Hematopoietic multipotent progenitor cell (in vitro differentiated cells): ENCODE measurements at regions not wholly inside any gene's neighbourhood (a gene's known extent, or its start where the extent isn't known, plus 50 kb on each side); places are given as distances from the start of the nearest gene placed in this dataset.

ENCODE experiments used
- DNase-seq, 3 donors: peaks; one replicate each; pipeline ENCODE4 v3.0.0-alpha.2; 2011 to 2015; ENCODE audit warnings: low read depth in 2 of 3, low spot score in 2 of 3

DNA sequence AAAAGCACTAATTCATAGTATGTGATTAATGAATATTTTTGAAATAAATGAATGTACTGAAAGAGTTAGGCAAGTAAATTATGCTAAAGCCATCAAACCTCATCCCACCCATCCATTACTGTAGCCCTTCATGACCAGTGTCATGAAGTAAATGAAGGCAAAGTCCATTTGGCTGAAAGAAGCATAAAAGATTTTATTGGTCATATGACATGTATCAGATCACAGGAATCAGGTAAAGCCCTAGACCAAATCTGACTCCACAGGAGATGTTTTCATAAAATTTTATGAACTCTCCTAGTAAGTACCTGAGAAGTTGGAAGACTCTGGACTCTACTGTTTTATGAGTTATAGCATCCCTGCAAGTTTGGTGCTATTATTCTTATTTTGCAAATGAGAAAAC, 213.5 kb downstream of the TMEM114 start:
- DNase-seq = no peak

DNA sequence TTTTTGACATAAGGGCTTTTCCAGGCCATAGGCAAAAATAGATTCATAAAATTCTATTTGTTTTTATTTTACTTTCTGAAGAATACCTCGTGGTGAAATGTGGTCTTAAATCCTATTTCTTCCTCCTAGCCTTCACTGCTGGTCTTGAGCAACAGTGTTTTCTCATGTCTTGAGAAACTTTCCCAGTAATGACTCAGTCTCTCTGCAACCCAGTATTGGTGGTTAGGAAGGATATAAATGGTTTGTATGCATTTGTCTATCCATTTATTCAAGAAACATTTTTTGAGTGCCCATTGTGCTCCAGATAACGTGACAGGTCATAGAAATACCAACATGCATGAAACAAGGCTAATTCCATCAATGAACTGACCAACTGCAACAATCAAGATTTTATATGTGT, 213.9 kb downstream of the TMEM114 start:
- no peak for DNase-seq

DNA sequence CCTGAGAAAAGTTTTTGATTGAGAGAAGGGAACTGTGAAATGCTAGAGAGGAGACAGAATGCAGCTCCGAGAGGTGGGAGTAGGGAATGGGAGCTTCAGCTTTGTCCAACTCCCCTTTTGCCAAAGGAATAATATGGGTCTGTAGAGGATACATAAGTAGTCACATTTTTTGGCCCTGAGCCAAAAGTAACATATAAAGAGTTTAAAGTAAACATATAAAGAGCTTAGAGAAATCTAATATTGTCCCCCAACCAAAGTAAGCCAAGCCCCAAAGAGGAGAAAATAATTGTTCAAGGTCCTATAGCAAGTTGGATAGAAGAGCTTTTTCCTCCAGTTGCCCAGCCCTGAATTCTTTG, 215.1 kb downstream of the TMEM114 start:
- DNase-seq = no peak

DNA sequence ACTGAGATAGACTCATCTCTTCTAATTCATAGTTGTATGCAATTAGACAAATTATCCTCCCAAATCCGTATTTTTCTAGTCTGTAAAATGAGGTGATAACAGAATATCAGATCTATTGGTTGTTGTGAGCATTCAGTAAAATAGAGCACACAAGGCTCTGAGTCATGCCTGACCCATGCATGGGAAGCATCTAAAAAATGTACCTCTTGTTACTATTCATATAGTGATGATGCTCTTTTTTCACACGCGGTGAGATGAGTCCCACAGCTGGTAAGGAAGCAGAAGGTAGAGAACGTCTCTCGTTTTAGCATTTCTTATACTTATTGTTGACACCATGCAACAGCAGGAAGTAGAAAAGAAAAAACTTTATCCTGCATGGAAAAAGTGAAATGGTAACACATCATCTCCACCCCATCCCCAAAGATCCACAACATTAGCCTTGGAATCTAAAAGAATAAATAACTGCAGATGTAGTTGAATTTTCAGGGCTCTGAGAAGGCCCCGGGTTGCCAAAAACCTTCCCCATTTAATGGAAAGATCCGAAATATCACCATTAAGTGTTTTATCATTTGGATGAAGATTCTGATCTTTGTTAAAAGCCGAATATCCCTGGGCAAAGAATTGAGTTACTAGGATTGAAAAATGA, 215.6 kb downstream of the TMEM114 start:
- DNase-seq = no peak

DNA sequence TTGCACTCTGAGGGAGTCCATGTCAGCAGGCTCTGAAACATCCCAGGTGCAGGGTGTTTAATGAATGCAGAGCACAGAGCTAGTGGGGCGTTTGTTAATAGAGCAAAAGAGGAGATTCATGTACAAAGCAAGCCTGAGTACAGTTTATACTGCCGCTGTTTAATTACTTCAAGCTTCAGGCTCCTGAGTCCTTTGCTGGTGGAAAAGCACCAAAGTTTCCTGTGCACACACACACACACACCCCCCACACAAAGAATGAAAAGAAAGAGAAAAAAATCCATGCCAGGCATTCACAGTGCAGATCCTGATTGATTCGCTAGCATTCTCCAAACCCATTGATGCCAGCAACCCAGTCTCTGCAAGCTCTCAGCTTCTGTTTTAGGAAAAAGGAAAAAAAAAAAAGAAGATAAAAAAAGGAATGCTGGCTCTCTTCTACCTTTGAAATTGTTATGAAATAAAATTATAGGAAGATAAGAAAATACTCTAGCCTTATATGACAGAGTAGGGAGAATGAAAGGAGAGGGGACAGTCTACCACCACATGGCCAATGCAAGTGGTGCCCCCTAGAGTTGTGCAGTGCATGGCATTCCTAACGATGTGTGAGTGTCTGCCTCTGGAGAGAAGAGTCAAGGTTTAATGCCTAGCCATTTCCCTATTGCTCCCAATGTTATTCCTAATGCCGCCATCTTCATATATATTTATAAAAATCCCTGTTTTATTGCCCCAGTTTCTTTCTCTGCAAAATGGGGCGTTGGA, 216.5 kb downstream of the TMEM114 start:
- DNase-seq = no peak

DNA sequence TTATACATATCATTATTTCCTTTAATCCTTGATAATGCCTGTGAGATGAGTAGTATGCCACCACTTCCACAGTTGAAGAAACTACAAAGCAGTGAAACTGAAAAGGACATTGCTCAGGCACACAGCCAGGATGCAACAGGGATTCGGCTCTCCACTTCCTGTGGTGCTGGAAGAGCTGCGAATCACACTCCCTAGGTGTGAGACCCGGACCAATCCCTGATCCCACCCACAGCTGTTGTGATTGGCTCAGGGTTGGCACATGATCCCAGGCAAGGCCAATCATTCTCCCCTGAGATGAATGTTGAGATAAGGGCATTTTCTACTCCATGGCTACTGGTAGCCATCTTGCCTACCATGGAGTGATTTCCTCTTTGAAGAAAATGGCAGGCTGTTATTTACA, 218.2 kb downstream of the TMEM114 start:
- no peak for DNase-seq

DNA sequence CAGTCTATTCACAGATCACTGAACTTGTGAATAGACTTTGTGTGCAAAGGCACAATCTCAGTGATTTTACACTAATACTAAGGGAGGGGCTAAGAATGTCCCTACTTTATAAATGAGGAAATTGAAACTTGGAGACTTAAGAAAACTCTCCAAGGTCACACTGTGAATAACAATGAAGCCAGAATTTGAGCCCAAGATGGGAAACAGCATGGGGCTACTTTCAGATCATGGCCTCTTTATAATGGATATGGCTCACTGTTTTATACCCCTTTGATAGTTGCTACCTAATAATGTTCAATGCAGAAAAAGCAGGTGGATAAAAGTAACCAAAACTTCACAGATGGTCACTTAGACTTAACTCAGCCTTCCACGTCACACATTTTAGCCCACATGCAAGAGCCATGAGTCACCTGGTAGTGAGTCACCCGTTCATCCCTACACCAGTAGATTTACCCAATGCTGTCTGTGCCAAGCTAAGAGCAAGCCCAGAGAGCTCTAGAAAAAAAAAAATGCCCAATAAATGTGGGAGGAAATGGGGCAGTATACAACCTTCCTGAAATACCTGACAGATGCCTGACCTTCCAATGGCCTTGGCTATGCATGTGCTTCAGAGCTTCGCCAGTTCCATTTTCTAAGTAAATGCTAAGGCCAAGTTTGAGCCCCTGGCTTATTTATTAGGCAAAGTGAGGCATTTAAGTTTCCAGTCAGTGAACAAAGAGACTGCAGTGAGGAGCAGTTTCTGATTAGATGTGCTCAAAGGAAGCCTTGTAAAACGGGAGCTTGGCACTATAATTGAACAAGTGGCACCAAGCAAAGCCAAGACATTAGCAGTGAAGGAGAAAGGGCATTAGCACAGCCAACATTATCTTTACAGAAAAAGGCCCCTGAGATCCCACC, 219.7 kb downstream of the TMEM114 start:
- DNase-seq = no peak

DNA sequence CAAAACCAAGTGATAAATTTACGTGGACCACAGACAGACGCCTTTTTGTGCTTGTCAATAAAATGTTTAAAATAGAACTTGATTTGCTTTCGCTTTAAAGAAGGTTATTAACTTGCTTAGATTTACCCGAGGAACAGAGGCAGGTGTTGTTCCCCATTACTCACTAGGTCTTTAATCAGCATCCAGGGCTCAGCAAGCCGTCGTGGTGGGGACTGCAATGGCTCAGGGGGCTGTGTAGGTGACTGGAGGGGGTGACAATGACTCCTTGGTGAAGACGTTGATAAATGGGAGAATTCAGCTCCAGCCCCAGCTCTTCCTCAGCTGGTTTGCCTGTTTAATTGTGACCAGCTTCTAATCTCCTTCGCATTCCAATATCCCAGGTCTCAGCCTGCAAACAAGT, 231.4 kb downstream of the TMEM114 start:
- DNase-seq = no peak

DNA sequence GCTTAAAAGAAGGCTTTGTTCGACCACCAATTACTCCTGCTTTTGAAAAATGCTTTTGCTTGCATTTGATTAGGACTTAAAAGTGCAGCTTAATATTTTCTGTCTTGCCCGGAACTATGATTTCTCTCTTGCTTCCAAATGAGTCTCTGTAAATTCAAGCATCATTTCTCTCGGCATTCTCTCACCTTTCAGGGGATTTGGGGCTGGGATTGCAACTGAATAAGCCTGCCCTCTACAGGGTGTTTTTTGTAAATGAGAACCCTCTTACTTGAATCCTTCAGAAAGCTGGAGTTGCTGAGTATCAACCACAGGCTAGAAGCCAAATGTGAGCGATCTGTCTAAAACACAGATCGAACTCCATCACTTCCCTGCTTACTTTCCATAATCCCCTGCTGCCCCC, 234.6 kb downstream of the TMEM114 start:
- DNase-seq = no peak

DNA sequence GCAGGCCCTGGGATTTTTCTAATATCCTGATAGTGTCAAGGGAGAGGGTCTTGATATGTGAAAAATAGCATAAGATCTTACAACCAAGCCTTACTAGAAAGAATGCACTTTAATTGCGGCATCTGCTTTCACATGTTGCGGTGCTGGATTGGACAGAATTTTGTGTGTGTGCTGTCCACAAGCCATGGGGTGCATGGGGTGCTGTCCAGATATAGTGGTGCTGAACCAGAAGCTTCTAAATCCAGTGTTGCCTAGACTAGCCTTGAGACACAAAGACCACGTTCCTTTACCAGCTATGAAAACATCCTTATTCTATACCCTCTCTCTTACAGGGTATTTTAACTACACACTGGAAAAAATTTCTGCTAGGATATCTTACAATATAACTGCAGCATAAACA, 244.0 kb downstream of the TMEM114 start:
- DNase-seq = no peak

DNA sequence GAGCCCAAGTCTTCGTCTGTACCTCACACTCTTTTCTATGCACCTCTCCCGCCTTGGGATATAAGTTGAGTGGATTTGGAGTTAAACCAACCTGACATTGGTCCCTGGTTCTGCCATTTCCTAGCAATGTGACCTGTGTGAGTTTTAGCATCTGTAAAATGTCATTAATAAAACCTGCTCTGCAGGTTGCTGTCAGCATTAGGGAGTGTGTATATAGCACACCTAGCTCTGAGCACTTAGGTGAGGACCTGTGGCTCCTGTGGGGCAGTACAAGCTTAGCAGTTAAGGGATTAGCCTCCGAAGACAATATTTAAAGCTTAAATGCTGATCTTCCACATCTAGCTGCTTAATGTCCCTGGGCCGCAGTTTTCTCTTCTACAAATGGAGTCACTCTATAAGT, 248.0 kb downstream of the TMEM114 start:
- no peak for DNase-seq

DNA sequence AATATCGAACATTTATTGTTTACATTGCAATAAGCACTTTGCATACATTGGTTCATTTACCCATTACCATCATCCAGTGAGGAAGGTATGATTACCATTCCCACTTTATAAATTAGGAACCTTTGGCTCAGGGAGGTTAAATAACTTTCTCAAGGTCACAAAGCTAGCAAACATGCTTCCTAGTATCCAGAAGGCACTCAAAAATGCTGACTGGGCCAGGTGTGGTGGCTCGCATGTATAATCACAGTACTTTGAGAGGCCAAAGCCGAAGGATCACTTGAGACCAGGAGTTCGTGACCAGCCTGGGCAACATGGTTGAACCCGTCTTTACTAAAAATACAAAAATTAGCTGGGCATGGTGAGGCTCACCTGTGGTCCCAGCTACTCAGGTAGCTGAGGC, 259.6 kb downstream of the TMEM114 start:
- no peak for DNase-seq

DNA sequence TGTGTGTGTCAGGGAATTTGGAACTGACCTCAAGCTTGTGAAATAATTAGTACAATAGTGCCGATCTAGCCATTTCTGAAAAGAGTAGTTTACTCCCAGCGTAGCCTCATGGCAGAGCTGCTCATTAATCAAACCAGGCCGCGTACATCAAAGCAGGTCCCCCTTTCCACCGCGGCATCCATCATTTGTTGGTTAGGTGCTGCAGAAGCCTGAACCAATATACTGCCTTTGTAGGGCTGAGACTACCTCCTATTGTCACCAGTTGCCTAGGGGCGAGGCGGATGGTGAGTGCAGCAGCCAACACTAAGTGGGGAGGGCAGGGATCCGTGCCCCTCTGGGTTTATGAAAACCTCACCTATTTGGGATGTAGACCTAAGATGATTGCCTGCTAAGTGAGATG, 264.1 kb downstream of the TMEM114 start:
- DNase-seq = no peak

DNA sequence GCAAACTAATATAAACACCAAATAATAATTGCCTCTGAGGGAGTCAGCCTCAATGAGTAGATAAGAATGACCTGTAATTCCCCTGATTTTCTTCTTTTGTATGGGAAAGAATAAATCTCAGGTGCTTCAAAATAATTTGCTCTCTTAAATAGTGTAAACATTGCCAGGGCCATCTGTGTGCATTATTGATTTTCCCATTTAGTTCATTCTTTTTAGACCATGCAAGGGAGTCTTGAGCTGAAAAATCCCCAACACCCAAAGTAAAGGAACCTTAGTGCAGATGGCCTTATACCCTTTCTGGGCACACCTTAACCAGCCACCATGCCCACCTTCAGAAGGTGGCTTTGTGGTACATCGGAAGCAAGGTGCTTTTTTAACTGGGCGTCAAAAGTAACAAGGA, 267.2 kb downstream of the TMEM114 start:
- DNase-seq = no peak

DNA sequence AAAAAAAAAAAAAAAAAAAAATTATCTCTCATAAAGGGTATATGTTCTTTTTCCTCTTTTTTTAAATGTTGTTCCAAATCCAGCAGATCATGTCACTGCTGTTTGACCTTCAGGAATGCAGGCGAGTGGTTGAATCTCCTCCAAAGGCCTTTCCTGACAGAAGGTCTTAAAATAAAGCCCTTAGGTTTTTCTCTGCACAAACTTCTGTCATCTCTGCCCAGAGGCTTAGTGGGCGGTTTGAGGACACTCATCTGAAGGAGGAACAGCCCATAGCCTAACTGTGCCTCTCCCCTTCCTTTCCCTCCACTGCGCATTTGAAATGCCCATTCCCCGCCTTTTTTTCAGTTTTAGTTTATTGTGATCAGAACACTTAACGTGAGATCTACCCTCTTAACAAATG, 270.2 kb downstream of the TMEM114 start:
- no peak for DNase-seq

DNA sequence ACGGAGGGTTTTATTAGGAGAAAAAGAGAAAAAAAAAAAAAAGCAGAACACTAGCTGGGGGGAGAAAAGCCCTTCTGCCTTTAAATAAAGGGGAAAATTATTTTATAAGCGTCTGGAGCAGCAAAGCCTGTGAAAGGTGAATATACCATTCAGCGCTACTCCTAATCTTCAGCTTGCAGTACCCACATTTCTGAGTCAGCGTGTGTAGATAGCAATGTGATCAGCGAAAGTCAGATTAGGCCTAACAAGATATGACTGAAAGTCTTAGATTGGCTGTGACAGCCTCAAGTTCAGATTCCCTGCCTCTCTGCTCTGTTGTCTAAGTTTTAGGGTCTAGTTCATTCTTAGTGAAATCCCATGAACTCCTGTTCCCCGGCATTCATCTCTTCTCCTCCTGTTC, 279.5 kb downstream of the TMEM114 start:
- DNase-seq = no peak

DNA sequence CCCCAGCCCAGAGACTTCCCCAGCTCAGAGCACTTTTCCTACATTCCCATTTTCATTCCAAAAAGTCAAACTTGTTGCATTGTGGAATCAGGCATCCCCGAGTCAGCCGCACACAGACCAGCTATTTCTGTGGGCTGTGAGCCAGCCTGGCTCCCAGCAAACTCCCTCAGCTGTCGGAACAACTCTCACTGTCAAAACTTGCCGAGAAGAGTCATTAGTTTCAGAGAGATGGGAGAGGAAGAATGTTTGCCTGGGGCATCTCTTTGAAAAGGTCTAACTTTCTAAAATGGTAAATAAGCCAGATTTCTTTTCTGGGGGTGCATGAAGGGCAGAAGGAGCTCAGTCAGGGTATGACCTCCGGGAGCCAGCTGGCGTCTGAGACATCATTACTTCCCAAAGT, 280.0 kb downstream of the TMEM114 start:
- no peak for DNase-seq

DNA sequence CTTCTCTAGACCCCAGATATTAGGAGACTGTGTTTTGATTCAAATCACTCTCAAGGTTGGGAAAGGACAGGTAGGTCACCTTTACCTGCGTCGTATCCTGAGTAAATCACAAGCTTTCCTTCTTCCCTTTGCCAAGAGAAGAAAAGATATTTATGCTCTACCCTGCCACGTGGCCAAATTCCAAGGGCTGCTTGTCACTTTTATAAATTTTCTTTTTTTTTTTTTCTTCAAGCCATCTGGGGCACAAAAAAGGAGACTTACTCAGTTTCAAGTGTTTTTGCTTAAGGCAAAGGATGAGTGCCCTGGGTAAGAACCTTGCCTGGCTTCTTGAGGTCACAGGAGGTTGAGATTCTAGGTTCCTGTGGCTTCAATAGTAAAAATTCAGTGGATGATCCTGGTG, 285.1 kb downstream of the TMEM114 start:
- DNase-seq = no peak

DNA sequence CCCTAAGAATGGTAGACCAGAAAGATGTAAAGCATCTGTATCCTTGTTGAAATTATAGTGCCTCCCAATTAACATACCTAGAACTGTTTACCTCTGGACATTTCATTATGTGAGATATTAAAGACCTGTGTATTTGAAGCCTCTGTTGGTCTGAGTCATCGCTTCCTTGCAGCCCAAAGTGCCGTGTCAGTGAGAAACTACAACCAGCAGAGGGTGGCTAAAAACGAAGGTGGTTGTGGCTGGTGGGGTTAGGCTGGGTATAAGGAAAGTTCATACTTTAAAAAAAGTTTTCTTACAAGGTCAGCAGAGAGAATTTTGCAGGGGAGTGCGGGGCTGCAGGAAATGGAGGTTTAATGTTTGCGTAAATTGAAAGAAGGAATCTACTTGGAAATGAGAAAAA, 290.7 kb downstream of the TMEM114 start:
- DNase-seq = no peak

DNA sequence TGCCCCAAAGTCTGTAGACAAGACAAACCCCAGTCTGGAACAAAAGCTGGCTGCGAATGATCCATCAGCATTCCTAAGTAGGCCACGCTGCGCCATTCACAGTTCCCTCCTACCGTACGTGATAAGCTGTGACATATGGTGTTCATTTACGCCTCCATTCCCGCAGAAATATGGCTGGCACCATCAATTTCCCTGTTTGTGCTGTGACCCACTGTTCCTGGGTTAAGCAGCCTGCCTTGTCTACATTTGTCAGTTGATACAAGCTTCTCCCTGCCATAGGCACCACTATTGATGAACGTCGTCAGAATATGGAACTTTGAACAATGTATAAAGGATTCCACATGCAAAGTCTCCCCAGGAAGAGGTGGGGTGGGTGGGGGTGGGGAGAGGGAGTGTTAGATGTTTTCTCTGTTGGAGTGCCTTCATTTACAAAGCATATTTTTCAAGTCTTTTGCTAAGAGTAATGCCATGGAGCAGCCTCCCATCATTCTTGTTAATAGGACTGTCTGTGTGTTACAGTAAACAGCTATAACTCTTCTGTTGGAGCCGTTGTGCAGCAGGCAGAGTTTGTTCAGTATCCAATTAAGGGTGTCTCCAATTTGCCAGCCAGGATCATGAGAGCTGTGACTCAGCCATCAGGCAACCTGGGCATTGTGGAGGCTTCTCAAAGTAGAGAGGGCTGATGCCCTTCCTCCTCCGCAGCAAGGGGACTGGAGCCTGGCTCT, 294.6 kb downstream of the TMEM114 start:
- DNase-seq = no peak

DNA sequence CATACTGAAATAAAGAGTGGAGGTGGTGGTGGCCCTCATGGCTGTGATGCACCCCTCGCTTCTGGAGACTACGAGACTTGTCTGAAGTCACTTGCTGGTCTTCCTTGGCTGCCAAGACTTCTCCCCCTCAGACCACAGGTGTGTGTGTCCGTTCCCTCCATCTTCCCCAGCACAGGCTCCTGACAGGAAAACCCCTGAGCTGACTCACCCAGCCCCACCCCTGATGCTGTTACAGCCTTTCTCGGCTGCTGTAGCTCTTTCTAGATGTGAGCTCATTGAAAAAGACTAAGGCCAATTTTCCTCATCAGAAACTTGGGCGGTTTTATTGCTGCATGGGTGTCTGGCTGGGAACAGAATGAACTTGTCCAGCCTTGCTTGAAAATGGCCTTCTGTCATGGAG, 296.9 kb downstream of the TMEM114 start:
- no peak for DNase-seq
